ENCODE measurements at regions not wholly inside any gene's neighbourhood (a gene's known extent, or its start where the extent isn't known, plus 50 kb on each side); places are given as distances from the start of the nearest gene placed in this dataset.
"Not testable (repeated sequence)": the region's sequence is repeated elsewhere in the genome, so short reads cannot be mapped to it uniquely, and the experiment has no call there.

GRCh38 chr3:21979706-21980105 lies 228.7 kb upstream of the ZNF385D start:
- no peak for DNase-seq (ENCODE audit: low read depth in 2 of 2)

- no peak for DNase-seq (ENCODE audit: low read depth in 2 of 2)
These were observed 238.5 kb upstream of the ZNF385D start for GRCh38 chr3:21989341-21990042.

GRCh38 chr3:21991061-21991460 lies 240.1 kb upstream of the ZNF385D start:
- DNase-seq (ENCODE audit: low read depth in 2 of 2) = no peak

DNA sequence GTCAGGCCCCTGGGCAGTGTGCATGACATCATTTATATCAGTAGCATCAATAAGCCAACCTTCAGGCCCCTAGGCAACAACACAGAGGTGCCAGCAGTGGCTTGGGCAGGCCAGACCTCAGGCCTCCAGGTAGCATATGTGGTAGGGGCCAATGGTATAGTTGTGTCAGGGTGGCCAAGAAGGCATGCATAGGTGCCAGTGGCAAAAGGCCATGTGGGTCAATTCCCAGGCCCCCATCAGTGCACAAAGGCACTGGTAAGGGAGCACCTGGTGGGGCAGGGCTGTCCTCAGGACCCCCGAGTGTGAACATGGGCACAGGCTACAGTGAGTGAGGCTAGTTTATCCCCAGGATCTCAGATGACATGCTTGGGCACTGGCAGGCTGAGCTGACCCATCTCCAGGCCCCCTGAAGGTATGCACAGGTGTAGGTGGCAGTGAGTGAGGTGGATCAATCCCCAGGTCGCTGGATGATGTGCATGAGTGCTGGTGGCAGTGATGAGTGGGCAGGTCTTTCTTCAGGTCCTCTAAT lies 244.1 kb upstream of the ZNF385D start:
- DNase-seq (ENCODE audit: low read depth in 2 of 2) = no peak

- no peak for DNase-seq (ENCODE audit: low read depth in 2 of 2)
These were observed 256.4 kb upstream of the ZNF385D start for GRCh38 chr3:22007368-22007767.

DNA sequence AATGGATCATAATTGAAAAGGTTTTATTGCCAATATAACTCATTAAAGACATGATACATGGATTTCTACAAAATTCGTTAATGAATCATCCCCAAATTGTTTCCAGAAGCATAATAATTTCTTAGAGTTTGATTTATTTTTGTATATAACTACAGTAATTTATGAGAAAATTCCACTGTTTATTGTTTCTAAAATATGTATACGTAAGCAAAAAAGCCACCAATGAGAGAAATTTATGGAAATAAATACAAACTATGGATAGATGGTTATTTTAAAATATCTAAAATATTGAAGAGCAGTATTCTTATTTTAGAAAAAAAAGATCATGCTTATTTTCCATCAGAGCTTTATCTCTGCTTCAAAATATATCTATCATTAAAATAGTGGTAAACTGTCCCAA lies 260.0 kb upstream of the ZNF385D start:
- DNase-seq (ENCODE audit: low read depth in 2 of 2) = no peak

- no peak for DNase-seq (ENCODE audit: low read depth in 2 of 2)
These were observed 261.5 kb upstream of the ZNF385D start for GRCh38 chr3:22012471-22012870.

DNA sequence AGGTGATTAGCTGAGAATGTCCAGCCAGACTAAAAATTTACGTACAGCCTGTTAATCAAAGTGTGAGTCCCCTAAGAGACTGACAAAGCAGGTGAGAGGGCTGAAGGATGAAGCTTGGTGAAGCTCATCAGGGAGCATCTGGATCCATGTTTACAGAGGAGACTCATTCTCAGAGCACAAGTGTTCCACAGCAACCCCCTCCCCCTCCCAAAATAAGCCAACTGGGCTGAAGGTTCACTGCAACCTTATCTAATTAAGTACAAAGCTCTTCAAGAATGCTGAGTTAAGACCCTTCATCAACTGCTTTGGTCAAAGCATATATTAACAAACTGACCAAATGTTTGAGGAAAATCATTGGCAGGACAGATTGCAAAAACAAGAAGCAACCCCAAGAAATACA lies 262.6 kb upstream of the ZNF385D start:
- DNase-seq (ENCODE audit: low read depth in 2 of 2) = no peak

GRCh38 chr3:22016197-22016596 lies 265.2 kb upstream of the ZNF385D start:
- DNase-seq (ENCODE audit: low read depth in 2 of 2) = no peak

DNA sequence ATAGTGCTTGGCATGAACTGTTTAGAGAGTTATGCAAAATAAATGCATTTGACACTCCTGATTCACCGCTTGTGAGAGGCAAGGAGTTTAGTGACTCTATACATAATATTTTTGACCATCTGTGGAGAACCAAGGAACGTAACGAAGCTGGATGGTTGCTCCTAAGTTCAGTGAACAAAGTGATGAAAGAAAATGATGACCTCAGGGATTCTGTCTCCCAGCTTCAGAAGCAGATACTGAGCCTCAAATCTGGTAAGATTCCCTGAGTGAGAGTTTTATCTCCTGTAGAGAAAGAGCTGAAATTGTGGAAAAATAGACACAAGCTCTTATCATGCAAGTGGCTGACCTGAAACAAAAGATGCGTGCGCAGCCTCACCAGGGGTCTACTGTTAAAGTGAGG lies 273.6 kb upstream of the ZNF385D start:
- not testable (repeated sequence) for DNase-seq (ENCODE audit: low read depth in 2 of 2)

- DNase-seq (ENCODE audit: low read depth in 2 of 2) = no peak
These were observed 278.5 kb upstream of the ZNF385D start for GRCh38 chr3:22029480-22029879.

DNA sequence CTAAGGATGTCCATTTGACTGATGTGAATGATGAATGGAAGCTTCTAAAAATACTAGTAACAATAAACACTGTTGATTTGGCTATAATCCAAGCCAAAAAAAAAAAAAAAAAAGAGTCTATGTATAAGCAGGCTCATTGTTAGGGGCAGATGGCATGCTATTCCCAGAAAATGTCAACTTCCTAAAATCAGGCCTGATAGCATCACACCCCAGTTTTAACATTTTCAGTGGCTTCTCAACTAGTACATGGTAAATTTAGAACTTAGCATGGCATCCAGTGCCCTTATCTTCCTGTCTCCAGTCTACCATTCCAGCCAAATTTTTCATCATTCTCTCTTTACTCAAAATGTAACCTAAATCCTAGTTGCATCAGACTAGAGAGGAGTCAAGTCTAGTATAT lies 288.2 kb upstream of the ZNF385D start:
- DNase-seq (ENCODE audit: low read depth in 2 of 2) = no peak

- DNase-seq (ENCODE audit: low read depth in 2 of 2) = no peak
These were observed 289.1 kb upstream of the ZNF385D start for GRCh38 chr3:22040150-22040549.

GRCh38 chr3:22045882-22046281 lies 294.9 kb upstream of the ZNF385D start:
- DNase-seq (ENCODE audit: low read depth in 2 of 2) = no peak

- DNase-seq (ENCODE audit: low read depth in 2 of 2) = no peak
These were observed 312.5 kb upstream of the ZNF385D start for GRCh38 chr3:22063500-22063899.

- DNase-seq (ENCODE audit: low read depth in 2 of 2) = no peak
These were observed 317.6 kb upstream of the ZNF385D start for GRCh38 chr3:22068619-22069018.

DNA sequence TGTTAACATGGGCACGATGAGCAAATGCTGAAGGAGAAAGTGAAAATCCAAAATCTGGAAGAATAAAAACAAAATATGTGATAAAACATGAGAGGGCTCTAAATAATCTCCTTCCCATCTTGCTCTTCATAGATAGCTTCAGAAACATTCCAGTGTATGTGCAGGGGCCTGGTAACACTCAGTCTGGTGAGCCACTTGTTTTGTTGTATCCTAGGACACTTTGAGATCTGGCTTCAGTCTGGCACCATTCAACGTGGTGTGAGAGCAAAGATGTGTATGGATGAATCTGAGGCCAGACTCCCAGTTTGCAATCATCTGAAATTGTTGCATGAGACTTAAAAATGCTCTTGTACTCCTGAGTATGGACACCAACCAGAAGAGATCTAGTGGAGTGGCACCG lies 337.2 kb upstream of the ZNF385D start:
- no peak for DNase-seq (ENCODE audit: low read depth in 2 of 2)

GRCh38 chr3:22089284-22089683 lies 338.3 kb upstream of the ZNF385D start:
- DNase-seq (ENCODE audit: low read depth in 2 of 2) = peak; percentile 1 to 25

GRCh38 chr3:22091329-22091728 lies 340.3 kb upstream of the ZNF385D start:
- DNase-seq (ENCODE audit: low read depth in 2 of 2) = no peak

DNA sequence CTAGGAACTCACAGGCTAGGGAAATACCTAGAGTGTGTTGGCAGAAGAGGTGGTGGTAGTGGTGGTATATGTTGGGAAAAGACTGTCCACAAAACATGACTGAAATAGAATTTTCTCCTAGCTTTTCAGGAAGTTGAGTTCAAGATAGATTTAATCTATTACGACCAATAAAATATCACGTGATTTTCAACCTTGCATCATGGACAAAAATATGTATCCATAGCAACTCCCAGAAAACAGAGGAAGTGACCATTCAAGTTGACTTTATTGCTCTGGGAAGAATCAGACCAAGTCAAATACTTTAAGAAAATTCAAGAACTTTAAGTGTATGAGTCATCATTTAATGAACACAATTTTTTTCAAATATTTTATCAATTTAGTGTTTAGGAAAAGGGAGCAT lies 347.0 kb upstream of the ZNF385D start:
- no peak for DNase-seq (ENCODE audit: low read depth in 2 of 2)

- DNase-seq (ENCODE audit: low read depth in 2 of 2) = no peak
These were observed 350.3 kb upstream of the ZNF385D start for GRCh38 chr3:22101351-22101750.

DNA sequence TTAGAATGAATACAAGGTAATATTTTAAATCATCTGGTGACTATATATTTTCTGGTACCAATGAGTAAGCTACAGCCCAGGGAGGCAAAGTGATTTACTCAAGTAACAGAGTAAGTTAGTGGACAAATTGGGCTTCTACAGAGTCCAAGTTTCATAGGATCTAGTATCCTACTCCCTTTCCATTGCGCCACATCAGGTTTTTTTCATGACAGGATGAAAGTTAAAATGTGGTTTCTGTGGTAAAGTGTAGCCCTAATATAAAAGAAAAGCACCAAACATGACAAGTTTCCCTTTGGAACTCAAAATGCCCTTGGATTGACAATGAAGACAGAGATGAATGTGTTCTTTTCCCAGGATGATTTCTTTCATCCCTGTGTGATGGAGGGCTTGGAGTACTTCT lies 350.8 kb upstream of the ZNF385D start:
- DNase-seq (ENCODE audit: low read depth in 2 of 2) = no peak

- DNase-seq (ENCODE audit: low read depth in 2 of 2) = no peak
These were observed 352.4 kb upstream of the ZNF385D start for GRCh38 chr3:22103423-22103822.
